ENCODE measurements at regions not wholly inside any gene's neighbourhood (a gene's known extent, or its start where the extent isn't known, plus 50 kb on each side); places are given as distances from the start of the nearest gene placed in this dataset.
"Not testable (repeated sequence)": the region's sequence is repeated elsewhere in the genome, so short reads cannot be mapped to it uniquely, and the experiment has no call there.

DNA sequence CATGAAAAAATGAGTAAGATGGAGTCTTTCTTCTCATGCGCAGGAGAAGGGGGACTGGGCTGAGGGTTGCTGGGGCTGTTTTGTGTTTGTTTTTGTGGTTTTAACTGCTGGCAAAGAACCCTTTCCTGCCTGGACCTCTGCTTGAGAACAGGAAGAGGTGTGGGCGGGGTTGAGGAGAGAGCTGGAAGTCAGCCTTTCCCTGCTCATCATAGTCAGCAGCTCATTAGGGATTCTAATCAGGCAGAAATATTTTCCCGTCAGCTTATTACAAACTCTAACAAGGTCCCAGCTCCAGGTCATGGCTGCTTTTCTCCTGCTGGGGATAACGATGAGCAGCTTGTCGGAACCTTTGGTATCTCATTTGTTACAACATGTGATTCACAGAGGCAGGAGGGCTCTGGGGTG, 185.0 kb upstream of the NRXN3 start:
- no peak for DNase-seq

GRCh38 chr14:77986773-77987172, 183.4 kb upstream of the NRXN3 start:
- no peak for DNase-seq

DNA sequence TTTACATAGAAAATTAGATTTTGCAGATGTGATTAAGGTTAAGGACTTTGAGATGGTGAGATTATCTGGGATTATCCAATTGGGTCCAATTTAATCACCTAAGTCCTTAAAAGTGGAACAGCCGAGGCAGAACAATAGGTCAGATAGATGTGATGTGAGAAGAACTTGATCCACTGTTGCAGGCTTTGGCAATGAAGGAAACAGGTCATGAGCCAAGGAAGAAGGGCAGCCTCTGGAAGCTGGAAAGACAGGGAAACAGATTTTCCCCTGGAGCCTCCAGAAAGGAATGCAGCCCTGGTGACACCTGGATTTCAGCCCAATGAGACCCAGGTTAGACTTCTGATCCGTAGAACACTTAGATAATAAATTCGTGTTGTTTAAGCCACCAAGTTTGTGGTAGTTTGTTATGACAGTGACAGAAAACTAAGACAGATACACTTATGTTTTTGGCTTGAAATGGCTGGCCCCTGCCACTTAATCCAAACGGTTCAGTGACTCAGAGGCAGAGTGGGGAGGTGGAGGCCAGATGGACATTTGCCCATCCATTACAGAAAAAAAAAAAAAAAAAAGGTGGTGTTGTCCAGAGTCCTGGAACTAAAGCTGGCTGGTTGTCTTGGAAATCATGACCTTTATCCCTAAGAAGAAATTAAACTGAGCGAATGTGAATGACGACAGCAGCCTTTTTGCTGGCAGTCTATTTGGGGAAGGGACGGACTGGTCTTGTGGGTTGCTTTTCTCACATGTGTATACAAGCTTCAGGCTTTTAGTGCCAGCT, 181.9 kb upstream of the NRXN3 start:
- DNase-seq = no peak

DNA sequence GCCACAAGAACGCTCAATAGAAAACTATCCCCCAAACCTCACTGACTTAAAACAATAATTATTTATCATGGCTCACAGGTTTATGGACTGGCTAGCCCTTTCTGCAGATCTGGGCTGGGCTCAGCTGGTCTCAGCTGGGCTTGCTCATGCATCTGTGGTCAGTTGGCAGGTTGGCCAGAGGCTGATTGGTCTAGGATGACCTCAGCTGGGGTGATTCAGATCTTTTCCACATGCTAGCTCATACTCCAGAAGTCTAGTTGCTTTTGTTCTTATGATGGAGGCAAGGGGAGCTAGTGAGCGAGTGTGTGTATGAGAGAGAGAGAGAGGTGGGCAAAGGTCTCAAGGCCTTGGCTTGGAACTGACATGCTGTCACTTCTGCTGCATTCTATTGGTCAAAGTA, 181.2 kb upstream of the NRXN3 start:
- no peak for DNase-seq

GRCh38 chr14:77989441-77989991, 180.7 kb upstream of the NRXN3 start:
- no peak for DNase-seq

DNA sequence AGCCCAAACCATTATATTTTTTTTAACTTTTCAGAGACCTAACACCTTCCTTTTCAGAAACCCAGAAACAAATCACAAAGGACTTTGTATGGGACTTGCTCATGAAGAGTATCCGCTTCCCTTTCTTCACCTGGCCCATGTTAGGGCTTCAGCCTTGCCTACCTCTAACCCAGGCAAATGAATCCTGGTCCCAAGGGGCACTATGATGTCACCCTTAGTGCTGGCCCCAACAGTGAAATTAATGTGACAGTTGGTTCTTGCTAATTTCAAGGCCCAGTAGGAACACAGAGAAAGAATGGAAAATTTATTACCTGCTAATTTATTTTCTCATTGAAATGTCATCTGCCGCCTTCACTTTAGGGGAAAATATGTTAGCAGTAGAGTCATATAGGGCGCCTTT, 179.8 kb upstream of the NRXN3 start:
- DNase-seq = no peak

- no peak for DNase-seq
These were observed 178.9 kb upstream of the NRXN3 start for GRCh38 chr14:77991128-77991772.

GRCh38 chr14:78005325-78005724, 164.8 kb upstream of the NRXN3 start:
- no peak for DNase-seq

DNA sequence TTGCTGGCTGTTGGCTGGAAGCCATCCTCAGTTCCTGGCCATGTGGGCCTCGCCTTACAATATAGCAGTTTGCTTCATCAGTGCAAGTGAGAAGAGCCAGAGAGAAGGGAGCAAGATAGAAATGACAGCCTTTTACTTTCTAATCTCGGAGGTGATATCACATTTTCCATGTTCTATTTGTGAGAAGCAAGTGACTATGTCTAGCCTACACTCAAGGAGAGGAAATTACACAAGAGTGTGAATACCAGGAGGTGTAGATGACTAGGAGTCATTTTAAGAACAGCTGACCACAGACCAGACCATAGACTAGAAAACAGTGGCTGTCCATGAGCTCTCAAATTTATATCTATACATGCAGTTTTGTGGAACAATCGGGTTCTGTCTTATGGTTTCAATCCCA, 163.0 kb upstream of the NRXN3 start:
- DNase-seq = no peak

DNA sequence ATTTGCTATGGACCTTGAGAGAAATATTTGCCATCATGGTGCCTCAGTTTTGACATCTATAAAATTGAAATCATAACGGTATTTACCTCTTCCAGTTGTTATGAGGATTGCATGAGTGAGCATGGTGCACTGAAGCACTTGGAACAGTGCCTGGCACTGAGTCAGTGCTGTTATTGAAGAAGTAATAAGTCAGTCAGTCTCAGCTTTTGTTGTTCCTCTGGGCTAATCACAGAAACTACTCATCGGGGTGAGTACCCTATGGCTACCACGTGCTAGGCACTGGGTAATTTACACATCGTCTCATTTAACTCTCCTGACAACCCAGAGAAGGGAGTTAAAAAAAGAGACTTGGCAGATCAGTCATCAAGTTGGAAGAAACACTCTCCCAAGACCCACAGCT, 159.5 kb upstream of the NRXN3 start:
- no peak for DNase-seq

DNA sequence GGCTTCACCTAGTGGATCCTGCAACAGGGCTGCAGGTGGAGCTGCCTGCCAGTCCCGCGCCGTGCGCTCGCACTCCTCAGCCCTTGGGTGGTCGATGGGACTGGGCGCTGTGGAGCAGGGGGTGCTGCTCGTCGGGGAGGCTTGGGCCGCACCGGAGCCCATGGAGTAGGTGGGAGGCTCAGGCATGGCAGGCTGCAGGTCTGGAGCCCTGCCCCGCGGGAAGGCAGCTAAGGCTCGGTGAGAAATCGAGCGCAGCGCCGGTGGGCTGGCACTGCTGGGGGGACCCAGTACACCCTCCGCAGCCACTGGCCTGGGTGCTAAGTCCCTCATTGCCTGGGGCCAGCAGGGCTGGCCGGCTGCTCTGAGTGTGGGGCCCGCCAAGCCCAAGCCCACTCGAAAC, 156.3 kb upstream of the NRXN3 start:
- DNase-seq = not testable (repeated sequence)

DNA sequence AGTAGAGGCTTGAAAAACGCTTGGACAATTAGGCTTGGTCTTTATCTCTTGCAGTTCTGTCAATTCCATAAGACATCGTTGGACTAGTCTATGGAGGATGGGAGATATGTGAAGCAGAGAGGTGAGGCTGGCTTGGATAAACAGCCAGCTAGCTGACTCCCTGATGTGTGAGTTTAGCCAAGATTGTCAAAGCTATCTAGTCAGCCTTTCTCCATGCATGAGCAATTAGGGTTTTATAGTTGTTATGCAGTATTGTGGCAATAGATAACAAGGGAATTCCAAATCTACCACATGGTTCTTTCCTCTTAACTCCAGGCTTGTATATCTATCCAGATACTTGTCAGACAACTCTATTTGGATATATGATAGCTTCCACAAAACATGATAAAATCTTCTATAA, 153.6 kb upstream of the NRXN3 start:
- DNase-seq = no peak

DNA sequence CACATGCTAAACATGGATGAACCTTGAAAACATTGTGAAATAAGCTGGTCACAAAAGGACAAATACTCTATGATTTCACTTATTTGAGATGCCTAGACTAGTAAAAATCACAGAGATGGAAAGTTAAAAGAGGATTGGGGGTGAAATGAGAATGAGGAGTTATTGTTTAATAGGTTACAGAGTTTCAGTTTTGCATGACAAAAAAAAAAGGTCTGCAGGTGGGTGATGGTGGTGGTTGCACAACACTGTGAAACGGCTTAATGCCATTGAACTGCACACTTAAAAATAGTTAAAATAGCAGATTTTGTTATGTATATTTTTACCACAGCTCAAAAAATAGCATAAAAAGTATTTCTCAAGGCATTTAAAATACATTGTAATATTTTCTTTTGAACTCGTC, 151.9 kb upstream of the NRXN3 start:
- no peak for DNase-seq

GRCh38 chr14:78022059-78022458, 148.1 kb upstream of the NRXN3 start:
- DNase-seq = peak; percentile 20

DNA sequence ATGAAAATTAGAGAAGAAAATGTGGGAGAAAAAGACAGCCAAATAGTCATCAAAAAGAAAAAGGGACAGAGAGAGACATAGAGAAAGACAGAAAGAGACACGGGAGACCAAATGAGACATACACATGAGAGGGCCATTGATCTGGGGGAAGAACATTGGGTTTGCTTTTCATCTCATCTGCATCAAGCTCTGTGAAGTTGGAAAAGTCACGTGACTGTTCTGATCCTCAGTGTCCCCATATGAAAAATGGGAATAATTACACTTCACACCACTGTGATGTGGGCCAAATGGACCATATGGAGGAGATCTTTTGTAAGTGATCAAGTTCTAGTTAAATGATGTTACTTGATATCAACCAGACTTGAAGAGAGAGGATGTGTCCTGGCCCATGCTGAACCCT, 147.1 kb upstream of the NRXN3 start:
- DNase-seq = no peak

DNA sequence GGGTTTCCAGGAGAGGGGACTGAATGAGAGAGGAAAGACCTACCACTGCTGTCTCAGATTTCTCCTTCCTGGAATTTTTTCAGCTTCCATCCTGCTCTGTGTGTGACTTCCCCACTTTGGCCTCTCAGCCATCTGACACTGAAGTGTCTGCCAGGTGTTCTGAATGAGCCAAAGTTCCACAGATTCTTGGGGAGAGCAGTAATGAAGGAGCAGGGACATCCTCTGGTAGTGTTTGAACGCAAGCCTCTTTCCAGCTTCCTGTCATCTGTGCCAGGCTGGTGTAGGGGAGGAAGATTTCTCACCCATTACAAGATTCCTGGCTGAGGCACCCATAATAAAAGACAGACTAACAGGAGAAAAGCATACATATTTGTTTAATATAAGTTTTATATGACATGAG, 141.7 kb upstream of the NRXN3 start:
- no peak for DNase-seq

DNA sequence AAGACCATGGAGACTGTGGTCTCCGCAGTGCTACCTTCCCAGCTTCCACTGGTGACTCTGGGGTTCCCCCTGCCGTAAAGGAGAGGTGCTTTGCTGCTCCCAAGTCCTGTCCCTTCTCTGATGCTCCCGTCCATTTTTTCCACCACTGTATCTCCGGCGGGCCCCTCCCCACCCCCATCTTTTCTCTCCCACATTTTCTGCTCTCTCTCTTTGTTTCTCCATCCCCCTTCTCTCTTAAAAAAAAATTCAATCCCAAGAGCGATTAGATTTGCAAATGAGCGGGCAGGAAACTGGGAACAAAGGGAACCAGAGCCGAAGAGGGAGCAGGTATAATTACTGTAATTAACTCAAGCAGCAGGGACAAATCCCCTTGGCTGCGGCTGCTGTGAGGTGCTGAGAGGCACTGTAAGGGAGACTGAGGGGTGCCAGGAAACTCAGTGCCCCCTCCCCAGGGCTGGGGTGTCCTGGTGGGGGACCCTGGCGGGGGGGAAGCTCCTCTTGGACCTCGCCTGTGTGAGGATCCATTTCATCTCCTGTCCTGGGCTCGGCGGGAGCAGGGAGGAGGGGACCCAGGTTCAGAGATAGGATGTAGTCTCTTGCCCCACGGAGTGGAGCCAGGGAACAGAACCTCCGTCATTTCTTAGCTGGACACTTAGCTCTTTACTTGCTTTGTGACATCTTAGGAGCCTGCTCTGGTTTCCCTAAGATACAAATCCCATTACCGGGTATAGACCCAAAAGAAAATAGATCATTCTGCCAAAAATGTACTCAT, 140.4 kb upstream of the NRXN3 start:
- no peak for DNase-seq

DNA sequence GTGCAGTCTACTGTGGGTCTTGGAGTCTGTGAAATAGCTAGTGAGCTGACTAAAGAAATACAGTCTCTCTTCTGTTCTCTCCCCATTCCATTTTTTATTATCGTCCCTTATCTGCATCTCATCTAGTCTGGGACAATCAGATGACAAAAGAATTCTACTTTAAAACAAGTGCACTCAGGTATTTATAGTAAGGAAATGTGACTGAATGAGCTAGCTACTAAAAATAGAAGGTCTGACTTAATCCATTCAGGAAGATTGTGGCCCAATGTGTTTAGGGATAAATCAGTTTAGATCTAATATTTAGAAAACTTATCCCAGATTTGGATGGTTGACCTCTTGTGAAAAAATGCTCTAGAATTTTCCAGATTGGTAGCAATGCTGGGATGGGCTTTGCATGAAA, 126.8 kb upstream of the NRXN3 start:
- DNase-seq = no peak

DNA sequence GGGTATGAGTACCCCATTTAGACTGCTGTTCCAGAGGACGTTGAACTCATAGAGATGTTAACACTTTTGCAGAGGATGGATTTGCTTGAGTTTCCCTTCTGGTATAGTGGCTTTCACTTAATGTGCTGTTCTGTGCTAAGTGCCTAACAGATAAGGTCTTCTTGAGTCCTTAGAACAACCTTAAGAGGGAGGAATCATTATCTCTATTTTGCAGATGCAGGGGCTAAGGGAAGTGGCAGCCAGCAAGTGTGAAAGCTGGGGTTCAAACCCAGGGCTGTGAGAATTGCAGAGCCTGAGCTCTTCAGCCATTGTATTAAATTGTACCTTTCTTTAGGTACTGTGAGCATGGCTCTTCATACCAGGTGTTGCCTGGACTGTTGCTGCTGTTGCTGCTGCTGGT, 122.1 kb upstream of the NRXN3 start:
- no peak for DNase-seq

DNA sequence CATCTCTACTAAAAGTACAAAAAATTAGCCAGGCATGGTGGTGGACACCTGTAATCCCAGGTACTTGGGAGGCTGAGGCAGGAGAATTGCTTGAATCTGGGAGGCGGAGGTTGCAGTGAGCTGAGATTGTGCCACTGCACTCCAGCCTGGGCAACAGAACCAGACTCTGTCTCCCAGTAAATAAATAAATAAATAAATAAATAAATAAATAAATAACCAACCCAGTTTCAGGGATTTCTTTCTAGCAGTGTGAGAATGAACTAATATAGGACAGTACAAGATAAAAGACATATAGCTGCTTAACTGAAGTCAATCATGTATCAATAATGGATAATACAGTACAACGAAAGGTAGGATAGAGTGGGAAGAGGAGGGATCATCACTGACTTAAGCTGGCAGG, 113.3 kb upstream of the NRXN3 start:
- not testable (repeated sequence) for DNase-seq

- DNase-seq = no peak
These were observed 99.8 kb upstream of the NRXN3 start for GRCh38 chr14:78070344-78070743.

GRCh38 chr14:78071016-78071549, 99.1 kb upstream of the NRXN3 start:
- no peak for DNase-seq

DNA sequence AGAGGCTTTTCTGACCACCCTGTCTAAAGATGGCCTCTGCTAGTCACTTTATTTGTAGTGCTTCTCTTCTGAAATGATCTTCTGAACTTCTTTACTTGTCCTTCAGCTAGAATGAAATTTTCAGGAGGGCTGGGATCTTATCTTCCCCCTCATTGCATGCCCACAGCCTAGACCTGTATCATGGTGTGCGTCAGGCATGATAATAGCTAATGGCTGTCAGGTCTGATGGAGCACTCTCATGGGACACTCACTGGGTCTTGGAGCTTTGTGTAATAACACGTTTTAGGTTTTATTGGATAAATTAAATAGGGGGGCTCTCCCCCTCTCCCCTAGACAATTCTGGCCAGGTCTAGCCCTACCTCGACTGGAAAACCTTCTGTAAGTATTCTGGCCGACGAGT, 97.1 kb upstream of the NRXN3 start:
- no peak for DNase-seq

DNA sequence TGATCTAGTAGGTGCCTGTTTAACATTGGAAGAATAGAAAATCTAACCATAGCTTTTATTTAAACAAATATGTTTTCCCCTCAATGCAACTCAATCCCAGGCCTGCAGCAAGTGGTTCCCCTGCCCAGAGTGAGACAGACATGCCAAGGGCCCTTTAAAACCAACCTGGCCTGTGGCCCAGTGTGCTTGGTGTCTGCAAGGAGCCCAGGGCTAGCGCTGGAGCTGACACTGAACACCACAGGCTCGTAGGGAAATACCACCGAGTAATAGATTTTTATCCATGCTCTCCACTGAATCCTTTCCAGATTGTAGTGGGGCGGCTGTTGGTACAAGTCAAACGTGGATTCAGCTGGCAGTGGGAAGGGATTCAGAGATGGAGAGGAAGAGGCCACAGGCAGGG, 95.6 kb upstream of the NRXN3 start:
- no peak for DNase-seq

All from CD4-positive, alpha-beta T cell treated with Interferon gamma for 1 hour (primary cell).